H1 (cell line): ENCODE measurements at regions not wholly inside any gene's neighbourhood (a gene's known extent, or its start where the extent isn't known, plus 50 kb on each side); places are given as distances from the start of the nearest gene placed in this dataset.

Experiments used
- CTCF ChIP-seq, 3 experiments: IDR thresholded peaks; 1 replicate in 2 of 3; 2 replicates in 1 of 3; pipeline versions ENCODE4 v1.5.1 to v1.6.1; 2011; ENCODE audit warnings: low read length in 3 of 3, mild to moderate bottlenecking in 3 of 3, inconsistent platforms in 2 of 3, low read depth in 1 of 3, moderate library complexity in 1 of 3; ENCODE audit not compliant: insufficient read depth in 1 of 3; ENCODE audit errors: control extremely low read depth in 1 of 3
- EP300 ChIP-seq, 2 experiments: IDR thresholded peaks; 1 replicate in 1 of 2; 2 replicates in 1 of 2; pipeline ENCODE4 v1.6.1; 2011 to 2012; ENCODE audit warnings: low read depth in 2 of 2, low read length in 2 of 2, mild to moderate bottlenecking in 2 of 2, borderline replicate concordance in 1 of 2, inconsistent platforms in 1 of 2, moderate library complexity in 1 of 2
- GABPA ChIP-seq: IDR thresholded peaks from 2 replicates; pipeline ENCODE4 v1.6.1; 2011; ENCODE audit warnings: mild to moderate bottlenecking, low read length, moderate library complexity, borderline replicate concordance; ENCODE audit not compliant: insufficient read depth
- MAX ChIP-seq: IDR thresholded peaks from 2 replicates; pipeline ENCODE4 v1.6.1; 2012; ENCODE audit warnings: inconsistent platforms
- POLR2A ChIP-seq, 2 experiments: IDR thresholded peaks; 1 replicate in 1 of 2; 2 replicates in 1 of 2; pipeline ENCODE4 v1.6.1; 2011; ENCODE audit warnings: low read depth in 2 of 2, low read length in 2 of 2, mild to moderate bottlenecking in 2 of 2; ENCODE audit errors: control extremely low read depth in 1 of 2
- SUZ12 ChIP-seq: fragments of 200-600 bp; sonication (generic); IDR thresholded peaks from 2 replicates; pipeline ENCODE4 v1.6.1; 2012; ENCODE audit warnings: mild to moderate bottlenecking, inconsistent platforms, low read length, moderate library complexity, mixed read lengths
- USF2 ChIP-seq: IDR thresholded peaks from 2 replicates; pipeline ENCODE4 v1.6.1; 2011; ENCODE audit warnings: low read length, improper control_type of control experiment

GRCh38 chr6:73927421-73927820 is 231.4 kb downstream of the CD109 start:
- TF ChIP-seq CTCF (IDR thresholded peaks at IDR 0.05; ENCODE audit: control extremely low read depth in 1 of 3, insufficient read depth in 1 of 3, low read depth in 1 of 3, low read length in 3 of 3) = no peak
- no peak for TF ChIP-seq EP300 (IDR thresholded peaks at IDR 0.05; ENCODE audit: borderline replicate concordance in 1 of 2, low read depth in 2 of 2, low read length in 2 of 2)
- TF ChIP-seq MAX = no peak
- TF ChIP-seq GABPA = no peak
- no peak for TF ChIP-seq SUZ12
- no peak for TF ChIP-seq POLR2A (IDR thresholded peaks at IDR 0.05; ENCODE audit: control extremely low read depth in 1 of 2, low read depth in 2 of 2, low read length in 2 of 2)
- TF ChIP-seq USF2 = no peak
